IMR-90 (cell line): ENCODE measurements at regions not wholly inside any gene's neighbourhood (a gene's known extent, or its start where the extent isn't known, plus 50 kb on each side); places are given as distances from the start of the nearest gene placed in this dataset.
A peak's percentile ranks its signal among the peaks of the same experiment; 100 is the strongest.

Source experiments
- CEBPB ChIP-seq: IDR thresholded peaks from 2 replicates; pipeline ENCODE4 v1.6.1; 2012; ENCODE audit warnings: low read depth, low read length, improper control_type of control experiment
- CHD1 ChIP-seq: IDR thresholded peaks from 2 replicates; pipeline ENCODE4 v1.6.1; 2012; ENCODE audit warnings: low read depth, low read length, improper control_type of control experiment
- MAFK ChIP-seq: IDR thresholded peaks from 2 replicates; pipeline ENCODE4 v1.6.1; 2012; ENCODE audit warnings: low read depth, low read length, improper control_type of control experiment
- MAZ ChIP-seq: IDR thresholded peaks from 2 replicates; pipeline ENCODE4 v1.6.1; 2012; ENCODE audit warnings: low read depth, mild to moderate bottlenecking, low read length, improper control_type of control experiment, moderate library complexity, borderline replicate concordance
- MXI1 ChIP-seq: IDR thresholded peaks from 2 replicates; pipeline ENCODE4 v1.6.1; 2012; ENCODE audit warnings: low read depth, mild to moderate bottlenecking, low read length, moderate library complexity, borderline replicate concordance
- NFE2L2 ChIP-seq: fragments of 150-350 bp; IDR thresholded peaks from 2 replicates; pipeline ENCODE4 v1.6.1; 2016; ENCODE audit warnings: low read depth, mild to moderate bottlenecking, low read length
- POLR2A ChIP-seq: IDR thresholded peaks from 2 replicates; pipeline ENCODE4 v1.6.1; 2012; ENCODE audit warnings: mild to moderate bottlenecking, low read depth, low read length
- RAD21 ChIP-seq: IDR thresholded peaks from 2 replicates; pipeline ENCODE4 v1.6.1; 2012; ENCODE audit warnings: low read length, improper control_type of control experiment
- RFX5 ChIP-seq: IDR thresholded peaks from 2 replicates; pipeline ENCODE4 v1.8.0; 2012; ENCODE audit warnings: low read depth, mild to moderate bottlenecking, low read length, moderate library complexity
- TF ChIP-seq, protein P1 (sequence below): conservative IDR thresholded peaks from 2 replicates; pipeline ENCODE4 v1.5.1; 2012; ENCODE audit warnings: mild to moderate bottlenecking, low read depth, low read length, improper control_type of control experiment
- TF ChIP-seq, protein P2 (sequence below): fragments of 150-350 bp; IDR thresholded peaks from 2 replicates; pipeline ENCODE4 v1.6.1; 2017; ENCODE audit warnings: mild to moderate bottlenecking, antibody characterized with exemption, low read length, low read depth

DNA sequence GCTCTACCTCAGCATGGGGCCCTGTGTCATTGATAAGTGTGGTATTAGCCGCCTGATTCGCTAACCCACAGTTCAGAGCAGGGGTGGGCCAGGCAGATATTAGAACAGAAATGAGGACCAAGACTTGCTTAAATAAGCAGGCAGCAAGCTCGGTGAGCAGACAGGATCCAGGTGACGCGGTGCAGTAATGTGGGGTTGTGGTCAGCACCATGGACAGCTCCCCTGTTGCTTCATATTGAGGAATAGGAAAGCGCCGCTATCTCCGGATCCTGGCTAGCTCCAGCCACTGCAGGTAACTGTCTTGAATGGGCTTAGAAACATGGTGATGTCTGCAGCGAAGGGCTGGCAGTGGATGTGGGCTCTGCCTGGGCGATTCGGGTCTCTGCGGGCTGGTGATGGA is 51.3 kb upstream of the GPR26 start:
- TF ChIP-seq, protein P1, sequence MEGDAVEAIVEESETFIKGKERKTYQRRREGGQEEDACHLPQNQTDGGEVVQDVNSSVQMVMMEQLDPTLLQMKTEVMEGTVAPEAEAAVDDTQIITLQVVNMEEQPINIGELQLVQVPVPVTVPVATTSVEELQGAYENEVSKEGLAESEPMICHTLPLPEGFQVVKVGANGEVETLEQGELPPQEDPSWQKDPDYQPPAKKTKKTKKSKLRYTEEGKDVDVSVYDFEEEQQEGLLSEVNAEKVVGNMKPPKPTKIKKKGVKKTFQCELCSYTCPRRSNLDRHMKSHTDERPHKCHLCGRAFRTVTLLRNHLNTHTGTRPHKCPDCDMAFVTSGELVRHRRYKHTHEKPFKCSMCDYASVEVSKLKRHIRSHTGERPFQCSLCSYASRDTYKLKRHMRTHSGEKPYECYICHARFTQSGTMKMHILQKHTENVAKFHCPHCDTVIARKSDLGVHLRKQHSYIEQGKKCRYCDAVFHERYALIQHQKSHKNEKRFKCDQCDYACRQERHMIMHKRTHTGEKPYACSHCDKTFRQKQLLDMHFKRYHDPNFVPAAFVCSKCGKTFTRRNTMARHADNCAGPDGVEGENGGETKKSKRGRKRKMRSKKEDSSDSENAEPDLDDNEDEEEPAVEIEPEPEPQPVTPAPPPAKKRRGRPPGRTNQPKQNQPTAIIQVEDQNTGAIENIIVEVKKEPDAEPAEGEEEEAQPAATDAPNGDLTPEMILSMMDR = no peak
- no peak for TF ChIP-seq POLR2A
- TF ChIP-seq MXI1 = no peak
- no peak for TF ChIP-seq RFX5
- TF ChIP-seq, protein P2, sequence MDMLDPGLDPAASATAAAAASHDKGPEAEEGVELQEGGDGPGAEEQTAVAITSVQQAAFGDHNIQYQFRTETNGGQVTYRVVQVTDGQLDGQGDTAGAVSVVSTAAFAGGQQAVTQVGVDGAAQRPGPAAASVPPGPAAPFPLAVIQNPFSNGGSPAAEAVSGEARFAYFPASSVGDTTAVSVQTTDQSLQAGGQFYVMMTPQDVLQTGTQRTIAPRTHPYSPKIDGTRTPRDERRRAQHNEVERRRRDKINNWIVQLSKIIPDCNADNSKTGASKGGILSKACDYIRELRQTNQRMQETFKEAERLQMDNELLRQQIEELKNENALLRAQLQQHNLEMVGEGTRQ = no peak
- no peak for TF ChIP-seq CHD1
- TF ChIP-seq RAD21 = no peak
- TF ChIP-seq MAZ = no peak
- TF ChIP-seq CEBPB = peak; percentile 51; the same call in 1 of the 2 replicates
- TF ChIP-seq NFE2L2 = no peak
- no peak for TF ChIP-seq MAFK
